NAMALWA (cell line): ENCODE measurements at regions not wholly inside any gene's neighbourhood (a gene's known extent, or its start where the extent isn't known, plus 50 kb on each side); places are given as distances from the start of the nearest gene placed in this dataset.
"Not testable (repeated sequence)": the region's sequence is repeated elsewhere in the genome, so short reads cannot be mapped to it uniquely, and the experiment has no call there.

Experiments used
- DNase-seq: peaks from one replicate; pipeline ENCODE4 v3.0.0-alpha.2; 2015; ENCODE audit warnings: low spot score

GRCh38 chr2:89296820-89297398, 605.4 kb downstream of the RPIA start:
- not testable (repeated sequence) for DNase-seq

- DNase-seq: not testable (repeated sequence)
Measured at GRCh38 chr2:89299196-89299595, 607.7 kb downstream of the RPIA start.

- DNase-seq: not testable (repeated sequence)
Measured at GRCh38 chr2:89305623-89306022, 614.1 kb downstream of the RPIA start.

- peak; percentile 9 for DNase-seq
Measured at GRCh38 chr2:89306869-89307637, 615.6 kb downstream of the RPIA start.

DNA sequence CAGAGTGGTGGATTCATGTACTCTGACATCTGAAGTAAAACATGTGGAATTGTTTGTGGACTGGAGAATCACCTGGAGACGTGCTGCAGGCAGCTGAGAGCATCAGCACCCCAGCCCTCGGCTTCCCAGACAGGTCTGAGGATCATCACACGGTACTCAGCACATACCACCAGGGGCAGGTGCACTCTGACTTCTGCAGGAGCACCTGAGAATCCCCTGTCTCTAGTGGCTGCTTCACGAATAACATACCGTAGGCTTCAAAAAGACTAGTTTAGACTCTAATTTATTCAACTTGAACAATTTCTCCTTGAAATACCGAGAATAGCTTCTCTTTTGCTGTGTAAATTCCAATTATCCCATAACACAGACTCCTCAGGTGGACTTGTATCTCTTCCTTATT, 627.5 kb downstream of the RPIA start:
- DNase-seq: not testable (repeated sequence)

- not testable (repeated sequence) for DNase-seq
Measured at GRCh38 chr2:89325894-89326293, 634.4 kb downstream of the RPIA start.

DNA sequence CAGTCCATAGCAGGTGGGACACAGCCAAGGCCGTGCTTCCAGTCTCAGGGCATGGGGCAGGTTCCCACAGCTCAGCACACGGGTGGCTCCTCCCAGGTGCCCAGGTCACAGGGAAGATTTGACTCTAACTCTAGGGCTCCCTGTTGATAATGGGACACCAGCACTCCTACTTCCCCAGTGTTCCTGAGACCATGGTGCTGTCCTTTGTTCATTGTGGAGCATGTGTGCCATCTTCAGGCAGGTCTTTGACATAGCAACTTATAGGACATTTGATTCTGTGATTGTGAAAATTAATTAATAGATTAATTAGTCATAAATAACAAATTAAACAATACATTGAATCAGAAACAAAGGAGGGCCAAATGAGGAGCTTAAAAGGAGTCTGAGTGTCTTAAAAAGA, 635.0 kb downstream of the RPIA start:
- peak; percentile 63 for DNase-seq

- DNase-seq: not testable (repeated sequence)
Measured at GRCh38 chr2:89328790-89329189, 637.3 kb downstream of the RPIA start.
